SK-N-MC (cell line): ENCODE measurements at regions not wholly inside any gene's neighbourhood (a gene's known extent, or its start where the extent isn't known, plus 50 kb on each side); places are given as distances from the start of the nearest gene placed in this dataset.

Experiments
- DNase-seq: peaks from one replicate; pipeline ENCODE4 v3.0.0-alpha.2; 2011; ENCODE audit warnings: low read depth, low spot score
- H3K27ac ChIP-seq: fragments of 200-600 bp; sonication (generic); 2 replicates; pipeline ENCODE4 v1.5.1; 2016; ENCODE audit warnings: mixed run types
- H3K36me3 ChIP-seq: fragments of 200-600 bp; sonication (generic); 2 replicates; pipeline ENCODE4 v1.6.1; 2017; ENCODE audit warnings: antibody characterized with exemption, low read length, mixed read lengths; ENCODE audit not compliant: insufficient read depth
- H3K4me3 ChIP-seq: fragments of 200-600 bp; sonication (generic); 2 replicates; pipeline ENCODE4 v1.5.1; 2016
- H3K9ac ChIP-seq: fragments of 200-600 bp; sonication (generic); 2 replicates; pipeline ENCODE4 v1.8.0; 2017; ENCODE audit warnings: mixed run types, mixed read lengths; ENCODE audit not compliant: insufficient read length
- H3K9me3 ChIP-seq: fragments of 200-600 bp; sonication (generic); 2 replicates; pipeline ENCODE4 v1.6.1; 2017; ENCODE audit warnings: low read depth, mild to moderate bottlenecking, antibody characterized with exemption, low read length, moderate library complexity, mixed read lengths
- EZH2 ChIP-seq: fragments of 200-600 bp; sonication (generic); IDR thresholded peaks from one replicate; pipeline ENCODE4 v1.6.1; 2017; ENCODE audit warnings: antibody characterized with exemption
- FOXP2 ChIP-seq: optimal IDR thresholded peaks from 2 replicates; pipeline ENCODE3; 2011; ENCODE audit warnings: mild to moderate bottlenecking, moderate library complexity; ENCODE audit not compliant: insufficient read depth; ENCODE audit errors: extremely low read length, control extremely low read depth
- POLR2AphosphoS5 ChIP-seq: IDR thresholded peaks from 2 replicates; pipeline ENCODE4 v1.6.1; 2012; ENCODE audit warnings: mild to moderate bottlenecking, low read depth, low read length, borderline replicate concordance

- no peak overlapping the region for H3K4me3 ChIP-seq
- DNase-seq: no peak
- H3K36me3 ChIP-seq: no peaks in the 10 kb centered on the region
- TF ChIP-seq EZH2: no peak
- no peak for TF ChIP-seq POLR2AphosphoS5
- TF ChIP-seq FOXP2: no peak
- no peak overlapping the region for H3K9ac ChIP-seq
- H3K9me3 ChIP-seq: no peaks in the 10 kb centered on the region
- no peak overlapping the region for H3K27ac ChIP-seq
Measured at GRCh38 chr20:40540166-40540565, 148.9 kb downstream of the MAFB start.

DNA sequence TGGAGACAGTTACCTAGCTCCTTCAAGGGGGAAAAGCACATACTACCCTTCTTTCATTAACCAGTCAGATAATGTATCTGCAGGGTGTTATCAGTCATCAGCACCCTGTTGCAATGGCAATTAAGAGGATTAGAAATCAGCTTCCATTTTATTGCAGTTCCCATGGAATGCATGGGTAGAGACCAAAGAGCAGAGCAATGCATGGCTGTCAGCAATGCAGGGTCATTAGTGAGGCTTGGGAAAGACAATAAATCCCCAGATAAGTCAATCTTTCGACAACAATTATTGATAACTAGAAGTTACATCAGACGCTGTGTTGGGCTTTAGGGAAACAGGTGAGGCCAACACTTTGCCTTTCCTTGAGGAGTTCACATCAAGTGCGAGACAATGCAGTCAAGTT, 150.9 kb downstream of the MAFB start:
- no peaks in the 10 kb centered on the region for H3K9me3 ChIP-seq
- no peaks in the 10 kb centered on the region for H3K36me3 ChIP-seq
- TF ChIP-seq POLR2AphosphoS5: no peak
- no peak for TF ChIP-seq FOXP2
- TF ChIP-seq EZH2: no peak
- DNase-seq: no peak
- H3K9ac ChIP-seq: no peak overlapping the region
- H3K27ac ChIP-seq: no peak overlapping the region
- no peak overlapping the region for H3K4me3 ChIP-seq

- Histone ChIP-seq H3K9me3 (no peaks in the 10 kb centered on the region; the same call in 1 of the 2 replicates), H3K9ac (no peak overlapping the region), H3K27ac (no peak overlapping the region), H3K36me3 (no peaks in the 10 kb centered on the region), H3K4me3 (no peak overlapping the region)
- no peak for DNase-seq
- TF ChIP-seq POLR2AphosphoS5: no peak
- TF ChIP-seq FOXP2: no peak
- no peak for TF ChIP-seq EZH2
Measured at GRCh38 chr20:40536808-40537207, 152.2 kb downstream of the MAFB start.

GRCh38 chr20:40535816-40536215, 153.2 kb downstream of the MAFB start:
- TF ChIP-seq FOXP2 (no peak), POLR2AphosphoS5 (no peak), EZH2 (no peak)
- DNase-seq: no peak
- Histone ChIP-seq H3K36me3 (no peaks in the 10 kb centered on the region), H3K9ac (no peak overlapping the region), H3K9me3 (no peaks in the 10 kb centered on the region; the same call in 1 of the 2 replicates), H3K27ac (no peak overlapping the region), H3K4me3 (no peak overlapping the region)

DNA sequence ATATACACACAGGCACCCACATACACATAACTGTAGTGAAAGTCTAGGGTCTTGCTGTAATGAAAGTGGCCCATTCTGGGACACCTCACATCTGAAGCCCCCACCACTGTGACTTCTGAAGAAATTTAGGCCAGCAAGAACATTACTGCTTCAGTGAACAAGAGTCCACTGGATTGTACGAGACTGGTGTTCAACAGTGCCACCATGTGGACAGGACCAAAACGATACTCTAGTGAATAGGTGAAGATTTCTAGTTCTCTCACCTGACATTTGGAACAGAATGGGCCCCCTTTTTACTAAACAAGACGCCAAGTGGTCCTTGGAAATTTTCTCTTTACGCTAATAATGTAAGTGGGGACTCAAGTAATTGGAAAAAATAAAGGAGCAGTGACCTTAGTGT, 156.9 kb downstream of the MAFB start:
- TF ChIP-seq FOXP2: no peak
- TF ChIP-seq POLR2AphosphoS5: no peak
- no peak for TF ChIP-seq EZH2
- no peak overlapping the region for H3K27ac ChIP-seq
- DNase-seq: no peak
- H3K9me3 ChIP-seq: no peaks in the 10 kb centered on the region; the same call in 1 of the 2 replicates
- H3K36me3 ChIP-seq: no peaks in the 10 kb centered on the region
- no peak overlapping the region for H3K4me3 ChIP-seq
- no peak overlapping the region for H3K9ac ChIP-seq

GRCh38 chr20:40525351-40525750, 163.7 kb downstream of the MAFB start:
- no peak overlapping the region for H3K27ac ChIP-seq
- TF ChIP-seq FOXP2: no peak
- H3K36me3 ChIP-seq: no peaks in the 10 kb centered on the region
- no peak overlapping the region for H3K4me3 ChIP-seq
- DNase-seq: no peak
- no peak overlapping the region for H3K9ac ChIP-seq
- H3K9me3 ChIP-seq: no peaks in the 10 kb centered on the region

DNA sequence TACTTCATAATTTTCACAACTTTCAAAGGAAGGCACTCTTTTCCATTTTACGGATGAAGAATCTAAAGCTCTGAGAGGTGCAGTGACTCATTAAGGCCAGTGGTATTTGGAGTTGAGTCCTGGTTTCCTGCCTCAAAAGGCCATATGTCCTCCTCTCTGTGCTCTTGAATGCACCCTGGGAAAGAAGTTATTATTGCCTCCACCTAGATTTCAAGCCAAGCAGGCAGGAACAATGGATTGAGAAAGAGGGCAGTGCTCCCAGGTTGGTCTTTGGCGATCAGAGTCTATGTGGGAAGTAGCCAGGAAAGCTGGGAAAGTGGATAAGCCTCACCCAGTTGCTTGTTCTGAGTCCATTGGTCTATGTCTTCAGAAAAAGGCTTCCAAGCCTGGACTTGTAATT, 165.0 kb downstream of the MAFB start:
- no peaks in the 10 kb centered on the region for H3K36me3 ChIP-seq
- TF ChIP-seq POLR2AphosphoS5 (no peak), EZH2 (no peak), FOXP2 (no peak)
- no peak overlapping the region for H3K4me3 ChIP-seq
- no peak overlapping the region for H3K9ac ChIP-seq
- DNase-seq: no peak
- H3K27ac ChIP-seq: no peak overlapping the region
- no peaks in the 10 kb centered on the region for H3K9me3 ChIP-seq

DNA sequence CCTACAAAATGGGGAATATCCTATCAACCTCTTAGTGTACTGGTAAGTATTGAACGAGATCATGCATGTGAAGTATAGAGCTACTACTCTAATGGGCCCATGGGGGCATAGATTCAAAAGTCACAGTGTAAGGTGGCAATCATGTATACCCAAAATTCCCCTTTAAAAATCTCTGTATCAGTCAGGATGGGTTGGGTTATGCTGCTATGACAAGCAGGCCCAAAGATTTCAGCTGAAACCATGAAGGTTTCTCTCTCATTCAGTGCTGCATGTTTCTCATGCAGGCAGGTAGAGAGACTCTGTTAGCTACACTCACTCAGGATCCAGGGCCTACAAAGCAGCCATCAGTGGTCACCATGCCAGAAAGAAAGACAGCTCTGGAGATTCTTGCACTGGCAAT, 166.6 kb downstream of the MAFB start:
- DNase-seq: no peak
- Histone ChIP-seq H3K9ac (no peak overlapping the region), H3K27ac (no peak overlapping the region), H3K36me3 (no peaks in the 10 kb centered on the region), H3K9me3 (no peaks in the 10 kb centered on the region), H3K4me3 (no peak overlapping the region)
- no peak for TF ChIP-seq POLR2AphosphoS5

GRCh38 chr20:40521962-40522361, 167.1 kb downstream of the MAFB start:
- DNase-seq: no peak
- no peaks in the 10 kb centered on the region for H3K36me3 ChIP-seq
- TF ChIP-seq EZH2 (no peak), POLR2AphosphoS5 (no peak), FOXP2 (no peak)

More at GRCh38 chr20:40521962-40522361, 167.1 kb downstream of the MAFB start:
- Histone ChIP-seq H3K9me3 (no peaks in the 10 kb centered on the region), H3K4me3 (no peak overlapping the region), H3K9ac (no peak overlapping the region), H3K27ac (no peak overlapping the region)
